HG03064 (cell line): ENCODE measurements at regions not wholly inside any gene's neighbourhood (a gene's known extent, or its start where the extent isn't known, plus 50 kb on each side); places are given as distances from the start of the nearest gene placed in this dataset.
"Not testable (repeated sequence)": the region's sequence is repeated elsewhere in the genome, so short reads cannot be mapped to it uniquely, and the experiment has no call there.

Experiments
- ATAC-seq: cut with Tn5 transposase; IDR thresholded peaks from one replicate; pipeline ENCODE4 v1.9.1; 2021; ENCODE audit warnings: low read depth; ENCODE audit not compliant: unreplicated experiment

DNA sequence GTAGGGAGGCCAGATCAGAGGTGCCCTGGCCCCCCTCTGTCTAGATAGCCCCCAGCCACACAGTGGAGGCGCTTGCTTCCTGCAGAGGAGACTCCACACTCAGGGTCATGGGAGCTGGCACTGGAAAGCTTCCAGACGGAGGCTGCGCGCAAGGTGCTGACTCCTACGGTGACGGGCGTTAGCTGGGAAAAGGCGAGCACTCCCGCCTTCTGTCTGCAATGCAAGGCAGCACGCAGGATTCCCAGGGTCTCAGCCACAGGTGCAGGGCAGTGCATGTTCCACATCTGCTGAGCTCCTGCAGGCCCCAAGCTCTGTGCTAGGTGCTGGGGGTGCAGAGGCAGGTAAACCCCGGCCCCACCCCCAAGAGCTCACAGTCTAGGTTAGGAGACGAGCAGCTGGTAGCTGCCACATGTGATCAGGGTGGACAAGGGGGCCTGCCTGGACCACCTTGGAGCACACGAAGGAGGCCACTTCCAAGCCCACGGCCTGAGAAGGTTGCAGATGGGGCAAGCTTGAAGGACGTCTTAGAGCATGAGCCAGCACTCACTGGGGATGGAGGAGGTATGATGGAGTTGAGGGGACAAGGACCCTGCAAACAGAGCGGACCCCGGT is 310.9 kb upstream of the DIO3 start:
- ATAC-seq = no peak

DNA sequence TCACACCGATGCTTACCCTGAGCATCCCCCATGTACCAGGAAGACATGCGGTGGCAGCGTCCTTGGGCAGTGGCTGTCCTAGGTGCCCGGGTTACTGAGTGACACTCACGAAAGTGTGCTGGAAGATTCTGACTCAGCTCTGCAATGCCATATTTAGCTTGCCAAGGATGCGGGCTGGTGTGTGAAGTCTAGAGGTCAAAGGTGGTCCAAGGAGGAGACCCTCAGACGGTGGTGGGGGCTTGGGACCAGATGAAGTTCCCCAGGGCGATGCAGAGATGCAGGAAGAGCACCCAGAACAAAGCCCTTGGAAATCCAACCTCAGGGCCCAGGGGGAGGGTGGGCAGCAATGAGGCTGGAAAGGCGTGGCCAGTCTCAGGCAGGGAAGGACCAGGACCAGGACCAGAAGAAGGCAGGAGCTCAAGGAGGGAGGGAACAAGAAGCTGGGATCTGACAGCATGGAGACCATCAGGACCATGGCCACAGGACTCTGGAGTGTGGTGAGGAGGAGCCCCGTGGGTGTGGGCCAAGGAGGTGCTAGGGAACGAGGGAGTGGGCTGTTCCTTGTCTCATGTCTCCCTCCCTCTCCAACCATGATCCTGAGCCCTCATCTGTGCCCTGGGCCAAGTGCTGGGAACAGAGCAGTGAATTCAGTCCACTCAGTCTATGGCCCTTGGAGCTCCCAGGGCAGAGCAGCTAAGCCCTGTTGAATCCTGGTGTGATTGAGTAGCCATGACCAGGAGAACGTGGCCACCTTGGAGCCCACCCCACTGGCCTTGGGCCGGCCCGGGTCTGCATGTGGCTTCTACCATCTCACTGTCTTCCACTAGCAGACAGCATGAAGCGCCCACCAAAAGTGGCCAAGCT is 310.1 kb upstream of the DIO3 start:
- ATAC-seq = no peak

DNA sequence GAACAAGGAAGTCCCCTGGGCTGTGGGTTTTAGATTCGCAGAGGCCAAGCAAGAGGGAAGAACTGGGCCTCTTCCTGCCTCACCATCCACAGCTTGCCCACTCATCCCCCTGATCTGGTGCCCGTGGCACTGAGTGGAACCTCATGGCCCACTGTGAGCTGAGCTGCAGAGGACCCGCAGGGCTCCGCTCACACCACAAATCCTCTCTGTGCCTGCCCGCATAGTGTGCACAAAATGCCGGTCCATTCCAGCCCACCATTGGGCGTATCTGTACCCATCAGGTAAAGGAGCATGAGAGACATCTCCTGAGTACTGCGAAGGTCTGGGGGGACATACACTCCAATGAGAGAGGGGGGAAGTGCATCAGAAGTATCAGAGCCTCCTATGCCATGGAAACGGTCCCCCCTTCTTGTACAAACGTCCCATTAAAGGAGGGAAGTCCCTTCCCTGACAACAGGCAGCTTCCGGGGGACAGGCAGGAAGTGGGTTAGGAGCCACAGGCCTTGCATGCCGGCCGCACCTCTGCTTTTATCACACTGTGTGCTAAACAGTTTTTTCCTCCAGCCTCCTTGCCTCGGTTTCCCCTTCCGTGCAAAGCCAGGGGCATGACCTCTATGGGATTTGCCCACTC is 309.4 kb upstream of the DIO3 start:
- no peak for ATAC-seq

DNA sequence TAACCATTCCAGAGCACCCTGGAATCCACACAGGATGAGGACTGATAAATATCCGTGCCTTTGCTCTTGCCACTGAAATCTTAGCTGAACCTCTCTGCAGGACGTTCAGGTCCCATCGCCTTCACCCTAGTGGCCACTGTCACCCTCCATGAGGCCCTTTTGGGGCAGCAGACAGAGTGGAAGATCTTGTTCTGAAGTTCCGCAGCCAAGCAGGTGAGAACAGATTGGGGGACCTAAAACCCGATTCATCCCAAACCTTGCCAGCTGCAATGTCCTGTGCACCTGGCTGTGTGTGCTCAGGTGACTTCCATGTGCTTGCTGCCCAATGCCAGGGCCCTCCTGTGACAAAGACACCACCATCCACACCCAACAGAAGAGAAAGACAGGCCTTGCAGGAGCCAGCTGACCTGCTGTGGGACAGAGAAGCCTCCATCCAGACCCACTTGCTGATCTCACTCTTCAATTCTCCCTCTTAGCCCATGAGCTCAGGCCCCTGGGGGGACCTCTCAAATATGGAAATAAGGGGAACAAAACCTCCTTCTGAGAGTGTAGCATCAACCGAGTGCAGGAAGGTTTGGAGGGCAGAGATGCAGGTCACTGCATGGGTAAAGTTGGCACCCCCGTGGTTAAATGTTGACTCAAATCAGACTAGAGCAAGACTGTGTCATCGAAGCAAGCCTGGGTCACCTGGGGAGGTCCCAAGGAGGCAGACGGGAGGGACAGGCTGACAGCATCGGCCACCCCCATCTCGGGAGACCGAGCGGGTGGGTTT is 308.7 kb upstream of the DIO3 start:
- ATAC-seq = no peak

DNA sequence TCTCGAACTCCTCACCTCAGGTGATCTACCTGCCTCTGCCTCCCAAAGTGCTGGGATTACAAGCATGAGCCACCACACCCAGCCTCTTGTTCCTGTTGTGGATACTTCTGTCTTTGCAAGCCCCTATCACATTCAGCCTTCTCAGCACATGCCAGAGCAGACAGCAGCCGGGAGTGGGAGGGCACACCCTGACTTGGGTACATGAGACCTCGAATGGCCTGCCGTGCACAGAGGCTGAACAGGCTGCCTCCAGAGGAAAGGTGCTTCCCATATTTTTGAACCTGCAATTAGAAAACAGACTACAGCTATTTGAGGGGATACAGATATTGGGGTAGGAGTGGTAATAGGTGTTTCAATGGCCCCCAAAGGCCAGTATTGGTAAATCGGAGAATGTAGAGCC is 307.3 kb upstream of the DIO3 start:
- no peak for ATAC-seq

DNA sequence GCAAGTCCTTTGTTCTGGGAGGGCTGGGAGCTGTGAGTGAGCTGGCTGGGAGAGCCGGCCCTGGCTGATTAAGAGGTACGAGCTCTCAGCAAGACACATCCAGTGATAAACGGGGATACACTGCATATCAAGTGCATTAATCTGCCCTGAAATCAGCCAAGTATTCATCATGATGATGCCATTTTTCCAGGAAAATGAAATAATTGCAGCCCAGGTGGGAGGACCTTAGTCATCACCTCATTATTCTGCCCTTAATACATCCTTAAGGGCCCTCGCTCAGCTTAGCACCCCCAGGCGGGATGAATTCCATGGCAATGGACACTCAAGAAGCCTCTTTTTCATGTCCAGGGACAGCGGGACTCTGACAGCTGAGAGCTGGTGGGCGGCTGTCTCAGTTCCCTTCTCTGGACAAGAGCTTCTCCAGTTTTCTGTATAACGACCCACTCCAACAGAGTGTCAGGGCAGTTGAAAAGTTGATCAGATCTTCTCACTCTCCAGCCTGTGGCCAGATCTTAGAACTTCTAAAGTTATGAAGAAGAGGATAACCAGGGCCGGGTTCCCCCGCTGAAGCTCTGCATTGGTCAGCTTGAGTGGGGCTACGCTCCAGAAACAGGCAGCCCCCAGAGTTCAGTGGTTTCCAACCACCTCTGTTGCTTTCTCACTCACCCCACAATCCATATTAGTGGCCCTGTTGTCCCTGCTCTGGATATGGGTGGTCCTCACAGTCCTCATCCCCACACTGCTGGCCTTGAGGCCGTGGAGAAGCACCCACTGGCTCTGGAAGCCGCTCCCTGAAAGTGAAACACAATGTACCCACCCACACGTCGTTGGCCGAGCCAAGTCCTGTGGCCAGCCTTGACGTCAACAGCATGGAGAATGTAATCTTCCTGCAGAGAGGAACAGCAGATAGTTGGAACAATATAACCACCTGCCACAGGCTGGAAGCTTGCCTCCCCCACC is 306.2 kb upstream of the DIO3 start:
- no peak for ATAC-seq

DNA sequence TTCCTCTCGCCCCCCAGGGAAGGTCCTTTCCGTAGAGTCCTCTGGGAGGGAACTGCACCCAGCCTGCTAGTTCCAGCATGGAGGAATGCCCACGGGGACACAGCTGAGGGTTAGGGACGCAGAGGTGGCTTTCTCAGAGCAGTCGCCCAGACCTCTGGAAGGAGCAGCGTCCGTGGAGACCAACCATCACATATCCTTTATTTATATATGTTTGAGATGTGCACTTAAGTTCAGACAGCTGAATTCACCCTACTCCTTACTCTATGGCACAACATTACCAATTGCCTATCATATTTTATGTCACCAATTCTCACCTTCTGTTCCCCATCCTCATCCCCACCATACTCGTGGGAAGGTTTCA is 305.6 kb upstream of the DIO3 start:
- ATAC-seq = no peak

DNA sequence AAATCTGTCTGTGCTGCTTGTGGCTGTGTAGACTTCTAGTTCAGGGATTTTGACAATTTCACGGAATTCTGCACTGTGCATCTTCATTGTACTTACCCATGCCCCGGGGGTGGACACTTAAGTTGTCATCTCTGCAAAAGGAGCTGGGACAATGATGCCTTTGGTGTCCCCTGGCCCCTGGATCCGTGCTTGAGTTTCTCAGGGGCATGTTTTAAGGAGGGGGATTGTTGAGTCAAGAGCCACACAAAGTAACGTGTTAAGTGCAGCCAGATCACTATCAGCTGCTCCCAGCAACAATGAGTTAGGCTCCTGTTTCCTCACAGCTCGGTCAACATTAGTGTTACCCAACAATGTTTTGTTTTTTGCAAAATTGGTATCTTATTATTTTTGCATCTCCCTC is 305.0 kb upstream of the DIO3 start:
- ATAC-seq = no peak

DNA sequence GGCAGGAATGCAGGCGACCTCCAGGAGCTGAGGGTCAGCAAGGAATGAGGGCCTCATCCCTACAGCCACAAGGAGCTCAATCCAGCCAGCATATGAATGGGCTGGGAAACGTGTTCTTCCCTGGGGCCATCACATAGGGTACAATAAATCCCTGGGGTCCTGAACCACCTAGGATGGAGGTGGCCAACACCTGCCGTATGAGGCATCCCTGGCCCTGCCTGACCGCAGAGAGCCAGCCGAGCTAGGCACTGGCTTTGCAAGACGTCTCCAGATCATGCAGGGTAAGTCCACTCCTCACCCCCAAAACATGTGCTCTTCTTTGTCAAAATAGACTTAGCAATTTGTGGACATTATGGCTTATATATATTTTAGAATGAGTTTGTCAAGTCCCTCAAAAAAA is 303.7 kb upstream of the DIO3 start:
- no peak for ATAC-seq

DNA sequence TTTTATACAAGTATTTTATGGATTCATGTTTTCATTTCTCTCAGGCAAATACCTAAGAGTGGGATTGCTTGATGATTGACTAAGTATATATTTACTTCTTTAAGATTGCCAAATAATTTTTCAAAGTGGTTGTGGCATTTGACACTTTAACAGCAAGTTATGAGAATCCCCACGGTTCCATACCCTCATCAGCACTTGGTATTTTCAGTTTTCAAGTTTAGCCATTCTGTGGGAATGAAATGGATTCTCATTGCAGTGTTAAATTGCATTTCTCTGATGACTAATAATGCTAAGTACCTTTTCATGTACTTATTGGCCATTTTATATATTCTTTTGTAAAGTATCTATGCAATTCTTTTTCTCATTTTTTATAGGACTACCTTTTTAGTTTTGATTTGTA is 301.5 kb upstream of the DIO3 start:
- no peak for ATAC-seq

DNA sequence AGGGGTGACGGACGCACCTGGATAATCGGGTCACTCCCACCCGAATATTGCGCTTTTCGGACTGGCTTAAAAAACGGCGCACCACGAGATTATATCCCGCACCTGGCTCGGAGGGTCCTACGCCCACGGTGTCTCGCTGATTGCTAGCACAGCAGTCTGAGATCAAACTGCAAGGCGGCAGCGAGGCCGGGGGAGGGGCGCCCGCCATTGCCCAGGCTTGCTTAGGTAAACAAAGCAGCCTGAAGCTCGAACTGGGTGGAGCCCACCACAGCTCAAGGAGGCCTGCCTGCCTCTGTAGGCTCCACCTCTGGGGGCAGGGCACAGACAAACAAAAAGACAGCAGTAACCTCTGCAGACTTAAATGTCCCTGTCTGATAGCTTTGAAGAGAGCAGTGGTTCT is 294.9 kb upstream of the DIO3 start:
- not testable (repeated sequence) for ATAC-seq

DNA sequence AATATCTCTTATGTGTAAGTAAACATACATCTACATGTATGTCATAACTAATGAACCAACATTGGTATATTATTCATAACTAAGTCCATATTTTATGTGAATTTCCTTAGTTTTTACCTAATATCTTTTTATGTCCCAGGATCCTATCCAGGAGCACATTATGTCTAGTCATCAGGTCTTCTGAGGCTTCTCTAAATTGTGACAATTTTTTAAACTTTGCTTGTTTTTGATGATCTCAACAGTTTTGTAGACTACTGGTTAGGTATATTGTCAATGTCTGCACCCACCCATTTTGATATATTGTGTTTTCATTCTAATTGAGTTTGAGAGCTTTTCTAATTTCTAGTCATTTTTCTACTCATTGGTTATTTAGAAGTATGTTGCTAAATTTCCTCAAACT is 288.2 kb upstream of the DIO3 start:
- ATAC-seq = no peak

DNA sequence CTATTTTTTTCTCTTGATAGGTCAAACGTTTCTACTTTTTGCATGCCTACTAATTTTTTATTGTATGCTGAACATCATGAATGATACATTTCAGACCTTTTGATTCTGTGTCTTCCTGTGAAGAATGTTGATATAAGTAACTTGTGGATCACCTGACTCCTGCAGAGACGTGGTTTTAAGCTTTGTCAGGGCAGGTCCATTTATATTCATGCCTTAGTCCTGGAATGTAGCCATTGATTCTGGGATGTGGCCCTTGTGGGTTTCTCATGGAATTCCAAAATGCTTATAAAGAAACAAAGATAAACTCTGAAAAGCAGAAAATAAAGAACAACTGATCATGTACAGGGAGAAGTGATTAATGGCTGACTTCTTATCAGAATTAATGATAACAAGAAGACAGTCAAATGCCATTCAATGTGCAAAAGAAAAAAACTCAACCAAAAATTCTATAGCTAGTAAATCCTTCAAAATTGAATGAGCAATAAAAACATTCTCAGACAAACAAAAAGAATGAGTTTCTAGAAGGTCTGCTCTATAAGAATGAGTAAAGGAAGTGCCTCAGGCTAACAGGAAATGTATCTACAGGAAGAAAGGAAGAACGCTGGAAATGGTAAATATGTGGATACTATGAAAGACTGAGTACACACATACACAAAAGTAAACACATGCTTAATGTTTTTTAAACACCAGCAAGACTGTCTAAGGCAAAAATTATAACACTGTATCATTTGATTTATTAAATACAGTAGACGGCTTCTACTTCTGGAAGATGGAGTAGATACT is 284.8 kb upstream of the DIO3 start:
- ATAC-seq = no peak

DNA sequence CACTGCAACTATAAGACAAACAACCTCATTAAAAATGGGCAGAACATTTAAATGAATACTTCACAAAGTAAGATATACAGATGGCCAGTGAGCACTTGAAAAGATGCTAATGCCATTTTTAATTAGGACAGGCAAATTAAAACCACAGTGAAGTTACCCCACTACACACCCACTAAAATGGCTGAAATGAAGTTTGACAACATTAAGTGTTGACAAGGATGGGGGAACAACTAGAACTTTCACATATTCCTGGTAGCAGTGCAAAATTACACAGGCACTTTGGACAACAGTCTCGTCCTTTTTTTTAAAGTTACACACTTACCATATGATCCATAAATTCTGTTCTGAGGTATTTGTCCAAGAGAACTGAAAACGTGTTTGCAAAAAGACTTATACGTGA is 278.9 kb upstream of the DIO3 start:
- ATAC-seq = no peak

DNA sequence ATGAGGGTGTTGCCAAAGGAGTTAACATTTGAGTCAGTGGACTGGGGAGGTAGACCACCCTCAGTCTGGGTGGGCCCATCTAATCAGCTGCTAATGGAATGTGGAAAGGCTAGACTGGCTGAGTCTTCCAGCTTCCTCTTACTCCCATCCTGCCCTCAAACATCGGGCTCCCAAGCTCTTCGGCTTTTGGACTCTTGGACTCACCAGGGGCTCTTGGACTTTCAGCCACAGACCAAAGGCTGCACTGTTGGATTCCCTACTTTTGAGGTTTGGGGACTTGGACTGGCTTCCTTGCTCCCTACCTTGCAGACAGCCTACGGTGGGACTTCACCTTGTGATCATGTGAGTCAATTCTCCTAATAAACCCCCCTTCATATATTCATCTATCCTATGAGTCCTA is 276.6 kb upstream of the DIO3 start:
- ATAC-seq = no peak

DNA sequence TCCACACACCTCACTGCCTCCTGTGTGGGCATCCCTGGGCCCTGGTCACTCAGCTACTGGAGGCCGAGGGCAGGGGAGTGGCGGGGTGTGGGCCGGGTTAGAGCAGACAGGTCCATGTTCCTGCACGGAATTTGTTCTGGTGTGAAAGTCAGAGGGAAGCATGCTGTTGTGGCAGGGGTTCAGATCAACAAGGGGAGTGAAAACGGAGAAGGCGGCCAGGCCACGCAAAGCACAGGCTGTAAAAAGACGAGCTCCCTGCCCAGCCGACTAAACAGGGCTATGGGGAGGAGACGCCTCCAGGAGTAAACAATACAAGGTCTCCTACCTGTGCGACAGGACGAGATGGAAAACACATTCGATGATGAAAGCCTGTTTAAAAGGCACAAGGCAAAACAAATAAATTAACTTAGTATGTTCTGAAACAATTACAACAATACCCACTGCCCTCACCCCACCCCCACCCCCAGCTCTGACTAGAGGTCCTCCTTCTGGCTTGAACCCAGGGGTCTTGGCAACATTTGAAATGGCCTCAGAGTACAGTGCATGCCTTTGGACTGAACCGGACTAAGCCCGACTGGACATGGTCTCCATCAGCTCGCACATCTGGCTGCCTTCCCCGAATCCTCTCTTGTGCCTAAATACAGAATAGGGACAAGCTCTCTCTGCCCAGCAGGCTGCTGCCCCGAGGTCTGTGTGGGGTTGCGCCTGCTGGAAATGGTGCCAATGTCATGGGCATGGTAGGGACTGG is 274.9 kb upstream of the DIO3 start:
- no peak for ATAC-seq

DNA sequence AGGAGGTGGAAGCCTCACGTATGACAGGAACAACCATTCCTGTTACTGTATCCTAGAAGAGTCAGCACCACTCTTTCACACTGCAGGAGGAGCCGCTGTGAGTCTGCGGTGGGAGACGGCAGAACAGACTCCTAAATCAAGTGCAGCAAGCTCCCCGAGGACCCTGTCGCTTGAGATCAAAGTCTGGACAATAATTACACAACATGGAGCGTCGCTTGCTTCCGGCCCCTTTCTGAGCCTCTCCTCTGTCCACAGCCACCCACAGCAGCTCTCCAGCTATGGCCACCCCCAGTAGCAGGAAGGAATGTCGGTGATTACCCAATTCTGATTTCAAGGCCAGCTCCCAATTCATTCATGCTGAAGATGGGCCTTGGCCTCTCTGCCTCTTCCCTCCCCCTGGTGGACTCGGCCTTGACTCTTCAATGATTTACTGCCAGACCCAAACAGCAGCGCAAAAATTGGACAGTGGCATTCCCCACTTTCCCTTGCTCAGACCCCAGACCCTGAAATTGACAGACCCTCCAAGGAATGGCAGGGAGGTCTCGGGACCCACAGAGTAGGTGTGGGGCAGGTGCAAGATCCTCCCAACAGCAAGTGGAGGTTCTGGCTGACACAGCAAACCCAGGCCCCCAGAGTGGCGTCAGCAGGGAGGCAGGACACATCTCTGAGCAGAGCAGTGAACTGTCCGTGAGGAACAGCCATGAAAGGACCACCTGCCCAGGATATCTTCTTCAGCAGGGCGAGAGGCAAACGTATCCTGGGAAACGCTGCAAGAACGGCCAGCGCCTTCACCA is 272.7 kb upstream of the DIO3 start:
- ATAC-seq = no peak

DNA sequence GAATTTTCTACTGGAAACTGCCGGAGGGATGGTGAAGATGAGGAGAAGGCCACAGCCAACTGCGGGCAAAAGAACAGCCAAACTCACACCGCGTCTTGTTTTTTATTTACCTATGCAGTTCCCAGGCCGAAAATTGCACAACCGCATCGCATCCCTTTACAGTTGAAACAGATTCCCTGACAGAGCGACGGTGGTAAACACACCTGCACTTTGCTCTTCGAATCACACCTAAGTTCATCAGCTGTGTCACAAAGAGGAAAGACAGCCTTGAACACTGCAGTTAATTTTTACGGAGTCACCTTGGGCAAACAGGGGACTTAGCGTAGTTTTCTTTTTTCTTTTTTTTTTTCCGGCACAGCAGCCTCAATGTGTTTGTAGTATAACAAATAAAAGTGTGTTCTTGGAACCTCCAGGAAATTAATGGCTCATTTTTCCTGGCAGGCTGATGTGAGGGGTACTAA is 272.0 kb upstream of the DIO3 start:
- ATAC-seq = no peak
